IPS DF 4.7 (cell line): ENCODE measurements at regions not wholly inside any gene's neighbourhood (a gene's known extent, or its start where the extent isn't known, plus 50 kb on each side); places are given as distances from the start of the nearest gene placed in this dataset.

Source experiments
- DNase-seq: peaks from one replicate; pipeline ENCODE4 v3.0.0-alpha.2; 2013; ENCODE audit warnings: low spot score; ENCODE audit errors: extremely low read depth

- no peak for DNase-seq
Measured at GRCh38 chr2:120897399-120897798, 161.7 kb downstream of the GLI2 start.

- DNase-seq = no peak
Measured at GRCh38 chr2:120898496-120898895, 162.8 kb downstream of the GLI2 start.

- no peak for DNase-seq
Measured at GRCh38 chr2:120898961-120899750, 163.5 kb downstream of the GLI2 start.

DNA sequence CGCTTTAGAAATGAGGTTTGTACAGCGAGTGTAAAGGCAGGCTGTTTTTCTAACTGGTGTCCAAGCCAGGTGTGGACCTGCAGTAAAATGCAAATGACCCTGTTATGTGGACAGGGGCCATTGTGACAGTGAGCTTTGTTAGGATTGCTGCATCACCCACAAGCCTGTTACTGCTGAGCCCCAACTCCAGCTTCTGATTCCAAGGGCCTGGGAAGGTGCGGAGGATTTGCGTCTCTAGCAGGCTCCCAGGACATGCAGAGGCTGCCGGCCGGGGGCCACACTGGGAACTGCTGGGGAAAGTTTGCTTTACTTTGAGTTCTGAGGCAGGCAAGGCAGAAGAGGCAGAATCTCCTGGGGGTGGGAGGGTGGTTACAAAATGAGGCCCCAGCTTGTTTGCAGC is 164.1 kb downstream of the GLI2 start:
- no peak for DNase-seq

DNA sequence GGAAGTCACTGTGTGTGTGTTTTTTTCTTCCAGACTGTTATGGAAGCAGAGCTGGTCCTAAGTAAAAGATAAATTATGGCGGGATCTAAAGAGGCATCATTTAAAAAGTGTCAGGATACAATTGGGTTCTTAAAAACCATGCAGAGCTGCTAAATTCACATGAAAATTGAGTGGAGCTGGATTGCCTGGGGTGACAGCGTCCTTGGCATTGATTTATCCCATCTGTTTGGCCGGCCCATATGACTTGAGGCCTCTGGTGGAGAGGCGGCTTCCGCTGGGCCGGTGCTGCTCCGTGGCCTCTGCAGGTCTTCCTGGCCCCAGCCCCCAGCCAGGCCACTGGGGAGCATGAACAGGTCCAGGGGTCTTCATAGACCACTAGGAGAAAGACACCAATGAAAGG is 165.5 kb downstream of the GLI2 start:
- DNase-seq = no peak

- no peak for DNase-seq
Measured at GRCh38 chr2:120902592-120902991, 166.9 kb downstream of the GLI2 start.

- DNase-seq = no peak
Measured at GRCh38 chr2:120904379-120904778, 168.7 kb downstream of the GLI2 start.

GRCh38 chr2:120904830-120905234 is 169.2 kb downstream of the GLI2 start:
- DNase-seq = no peak

- DNase-seq = no peak
Measured at GRCh38 chr2:120905298-120905697, 169.6 kb downstream of the GLI2 start.

DNA sequence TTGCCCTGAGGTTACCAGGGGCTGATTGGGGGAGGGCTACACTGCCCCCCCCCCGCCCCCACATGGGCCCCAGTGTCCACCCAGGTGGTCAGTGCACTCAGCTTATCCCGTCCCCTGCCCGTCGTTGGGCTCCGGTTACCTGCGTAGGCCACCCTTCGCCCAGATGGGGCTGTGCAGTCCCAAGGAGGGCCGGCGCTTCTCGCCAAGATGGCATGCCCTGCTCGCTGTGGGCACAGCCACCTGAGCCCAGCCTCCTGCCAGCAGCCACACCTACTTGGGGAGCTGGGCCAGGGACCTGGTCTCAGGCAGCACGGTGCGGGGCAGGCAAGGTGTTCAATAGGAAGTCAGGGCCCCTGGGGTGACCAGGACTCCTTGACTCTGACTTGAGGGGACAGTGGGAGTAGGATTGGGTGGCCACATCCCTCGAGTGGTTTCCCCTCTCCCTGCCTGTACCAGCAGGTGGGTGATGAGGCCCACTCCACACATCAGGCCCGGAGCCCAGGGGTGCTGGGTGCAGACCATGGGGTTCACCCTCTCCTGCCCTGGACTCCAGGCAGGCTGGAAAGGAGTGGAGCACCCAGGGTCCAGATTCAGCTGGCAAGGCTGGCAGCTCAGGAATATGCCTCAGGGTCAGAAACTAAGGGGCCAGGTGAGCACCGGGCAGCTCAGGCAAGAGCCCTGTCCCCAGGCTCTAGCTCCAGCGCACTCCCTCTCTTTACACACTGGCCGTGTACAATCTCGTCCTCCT is 170.3 kb downstream of the GLI2 start:
- no peak for DNase-seq

DNA sequence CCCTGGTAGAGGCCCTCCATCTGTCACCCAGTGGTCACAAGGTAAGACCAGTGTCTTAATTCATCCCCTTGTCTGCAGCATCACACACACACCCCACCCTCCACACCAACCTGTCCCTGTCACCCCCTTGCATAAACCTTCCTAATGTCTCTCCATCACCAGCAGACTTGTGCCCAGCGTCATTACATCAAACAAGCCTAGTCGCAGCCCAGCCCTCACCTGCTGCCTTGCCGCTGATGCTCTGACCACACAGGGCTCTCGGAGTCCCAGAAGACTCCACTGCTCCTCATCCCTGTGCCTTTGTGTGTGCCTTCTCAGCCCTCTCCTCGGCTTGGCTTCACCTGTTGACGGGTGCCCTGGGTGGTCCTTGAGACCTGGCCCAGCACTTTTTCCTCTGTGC is 171.2 kb downstream of the GLI2 start:
- DNase-seq = no peak

GRCh38 chr2:120907822-120908221 is 172.2 kb downstream of the GLI2 start:
- no peak for DNase-seq

GRCh38 chr2:120908314-120908975 is 172.8 kb downstream of the GLI2 start:
- DNase-seq = no peak

- DNase-seq = no peak
Measured at GRCh38 chr2:120909102-120909501, 173.4 kb downstream of the GLI2 start.

DNA sequence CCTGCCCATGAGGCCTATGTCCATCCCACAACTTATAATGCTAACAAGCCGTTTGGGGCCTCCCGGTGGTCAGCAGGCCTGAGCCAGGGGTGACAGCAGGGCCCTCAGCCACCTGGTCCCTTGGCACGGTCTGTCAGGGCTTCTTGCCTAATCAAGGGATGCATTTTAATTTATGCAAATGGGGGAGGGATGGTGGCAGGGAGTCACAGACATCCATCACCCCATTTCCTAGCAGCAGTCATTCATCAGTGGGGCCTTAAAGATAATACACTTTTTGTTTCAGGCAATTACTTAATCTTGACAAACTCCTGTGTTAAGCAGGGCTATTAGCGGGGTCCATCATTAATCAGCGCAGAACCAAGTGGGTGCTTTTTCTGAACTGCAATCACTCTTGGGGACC is 174.5 kb downstream of the GLI2 start:
- DNase-seq = no peak

DNA sequence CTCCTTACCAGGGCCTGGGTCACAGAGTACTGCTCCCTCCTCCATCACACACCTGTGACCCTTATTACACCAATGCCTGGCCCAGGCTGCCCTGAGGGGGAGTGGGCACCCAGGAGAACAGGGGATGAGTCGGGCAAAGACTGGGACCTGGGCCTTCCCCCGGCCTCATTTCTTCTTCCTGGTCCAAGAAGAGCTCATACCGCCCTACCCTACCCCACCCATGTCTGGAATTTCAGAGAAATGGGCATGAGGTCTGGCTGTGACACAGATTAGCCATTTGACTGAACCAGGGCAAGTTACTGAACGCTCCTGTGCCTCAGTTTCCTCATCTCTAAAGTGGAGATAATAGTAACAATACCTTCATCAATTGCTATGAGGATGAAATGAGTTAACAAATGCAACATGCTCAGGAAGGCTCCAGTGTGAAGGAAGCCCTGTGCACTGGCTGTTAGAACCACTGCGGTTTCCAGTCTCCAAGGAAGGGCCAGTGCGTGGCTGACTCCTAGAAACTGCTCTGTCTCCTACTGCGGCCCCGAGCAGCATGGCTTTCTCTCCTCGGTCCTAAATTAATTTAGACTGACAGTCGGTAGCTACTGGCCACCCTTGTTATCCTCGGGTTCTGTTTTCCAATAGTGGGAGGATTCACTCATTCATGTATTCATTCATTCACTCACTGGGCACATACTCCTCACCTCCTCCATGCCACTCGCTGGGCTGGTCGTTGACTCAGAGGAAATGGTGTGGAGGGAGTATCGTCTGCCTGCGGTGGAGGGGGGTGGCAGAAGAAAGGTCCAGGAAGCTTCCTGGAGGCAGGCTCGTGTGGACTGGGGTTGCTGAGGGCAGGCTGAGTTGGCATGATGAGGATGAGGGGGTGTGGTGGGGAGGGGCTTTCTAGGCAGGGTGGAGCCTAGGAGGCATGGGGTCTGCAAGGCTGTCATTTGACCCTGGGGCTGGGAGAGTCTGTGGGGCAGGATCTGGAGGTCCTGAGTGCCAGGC is 175.6 kb downstream of the GLI2 start:
- DNase-seq = no peak

- DNase-seq = no peak
Measured at GRCh38 chr2:120912101-120912985, 176.7 kb downstream of the GLI2 start.

- no peak for DNase-seq
Measured at GRCh38 chr2:120913972-120914838, 178.5 kb downstream of the GLI2 start.

- no peak for DNase-seq
Measured at GRCh38 chr2:120914839-120915521, 179.3 kb downstream of the GLI2 start.
